SK-N-SH treated with all-trans-retinoic acid at 6 μM for 48 hours (cell line): ENCODE measurements at regions not wholly inside any gene's neighbourhood (a gene's known extent, or its start where the extent isn't known, plus 50 kb on each side); places are given as distances from the start of the nearest gene placed in this dataset.

Experiments used
- BACH2 ChIP-seq: fragments of 250-450 bp; sonication (Bioruptor Pico); IDR thresholded peaks from 2 replicates; pipeline ENCODE4 v1.9.0; 2021; ENCODE audit warnings: mild to moderate bottlenecking, borderline replicate concordance
- GLIS3 ChIP-seq: fragments of 250-450 bp; sonication (Bioruptor Pico); IDR thresholded peaks from 2 replicates; pipeline ENCODE4 v1.5.0; 2020; ENCODE audit warnings: mild to moderate bottlenecking, moderate library complexity
- ISL1 ChIP-seq: fragments of 250-450 bp; sonication (Bioruptor Pico); IDR thresholded peaks from 2 replicates; pipeline ENCODE4 v2.1.2; 2022; ENCODE audit warnings: mild to moderate bottlenecking, moderate library complexity
- PATZ1 ChIP-seq: fragments of 250-450 bp; sonication (Bioruptor Pico); IDR thresholded peaks from 2 replicates; pipeline ENCODE4 v1.8.0; 2020; ENCODE audit warnings: mild to moderate bottlenecking, moderate library complexity, borderline replicate concordance
- PPARA ChIP-seq: fragments of 250-450 bp; sonication (Bioruptor Pico); IDR thresholded peaks from 2 replicates; pipeline ENCODE4 v1.5.0; 2020; ENCODE audit warnings: mild to moderate bottlenecking, borderline replicate concordance
- RARB ChIP-seq: fragments of 250-450 bp; sonication (Bioruptor Pico); IDR thresholded peaks from 2 replicates; pipeline ENCODE4 v1.8.0; 2021; ENCODE audit warnings: mild to moderate bottlenecking, moderate library complexity
- SNAI2 ChIP-seq: fragments of 250-450 bp; sonication (Bioruptor Pico); IDR thresholded peaks from 2 replicates; pipeline ENCODE4 v1.5.0; 2020; ENCODE audit warnings: mild to moderate bottlenecking, moderate library complexity
- ZC3H10 ChIP-seq: fragments of 250-450 bp; sonication (Bioruptor Pico); IDR thresholded peaks from 2 replicates; pipeline ENCODE4 v1.5.1; 2021; ENCODE audit warnings: mild to moderate bottlenecking, moderate library complexity
- ZNF70 ChIP-seq: fragments of 450-650 bp; formaldehyde crosslinking; IDR thresholded peaks from 2 replicates; pipeline ENCODE4 v1.5.0; 2020; ENCODE audit warnings: mild to moderate bottlenecking, moderate library complexity
- ZNF8 ChIP-seq: fragments of 450-650 bp; formaldehyde crosslinking; IDR thresholded peaks from 2 replicates; pipeline ENCODE4 v1.5.0; 2020; ENCODE audit warnings: mild to moderate bottlenecking, moderate library complexity
- TF ChIP-seq, protein P1 (sequence below): fragments of 250-450 bp; sonication (Bioruptor Pico); IDR thresholded peaks from 2 replicates; pipeline ENCODE4 v1.5.0; 2020; ENCODE audit warnings: mild to moderate bottlenecking, moderate library complexity
- TF ChIP-seq, protein P2 (sequence below): fragments of 250-450 bp; sonication (Bioruptor Pico); IDR thresholded peaks from 2 replicates; pipeline ENCODE4 v1.5.1; 2021; ENCODE audit warnings: mild to moderate bottlenecking, moderate library complexity
- TF ChIP-seq, protein P3 (sequence below): fragments of 250-450 bp; sonication (Bioruptor Pico); IDR thresholded peaks from 2 replicates; pipeline ENCODE4 v1.5.1; 2020; ENCODE audit warnings: low read depth, mild to moderate bottlenecking, moderate library complexity
- TF ChIP-seq, protein P4 (sequence below): fragments of 250-450 bp; sonication (Bioruptor Pico); IDR thresholded peaks from 2 replicates; pipeline ENCODE4 v1.8.0; 2021; ENCODE audit warnings: low read depth, mild to moderate bottlenecking, moderate library complexity, borderline replicate concordance

DNA sequence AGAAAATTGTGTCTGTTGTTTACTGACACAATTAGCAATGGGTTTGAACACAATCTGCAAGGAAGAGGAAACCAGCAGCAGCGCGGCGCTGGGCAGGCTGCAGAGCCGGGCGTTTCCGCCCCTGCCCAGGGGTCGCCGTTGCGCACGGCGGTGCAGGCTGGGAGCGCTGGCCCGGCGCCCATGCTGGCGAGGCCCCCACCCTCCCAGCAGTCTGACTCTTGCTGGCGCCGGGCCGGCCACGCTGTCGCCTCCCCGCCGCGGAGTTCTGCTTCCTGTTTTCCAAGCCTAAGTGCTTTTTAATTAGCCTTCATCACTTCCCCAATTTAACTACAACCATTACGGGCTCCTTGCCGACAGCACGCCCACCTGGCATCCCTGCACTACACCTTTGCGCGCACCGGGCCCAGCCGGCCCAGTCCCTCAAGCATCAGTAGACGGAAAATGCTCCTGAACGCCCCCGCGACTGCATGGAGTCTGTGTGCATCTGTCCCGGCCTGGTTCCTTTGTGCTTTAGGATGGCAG lies 212.1 kb downstream of the GXYLT1 start:
- 0 out of 2 replicates have a peak, but pooled peaks have one; percentile 34 for TF ChIP-seq PATZ1 (CRISPR knock-in tag)
- TF ChIP-seq GLIS3 = no peak
- TF ChIP-seq, protein P1, sequence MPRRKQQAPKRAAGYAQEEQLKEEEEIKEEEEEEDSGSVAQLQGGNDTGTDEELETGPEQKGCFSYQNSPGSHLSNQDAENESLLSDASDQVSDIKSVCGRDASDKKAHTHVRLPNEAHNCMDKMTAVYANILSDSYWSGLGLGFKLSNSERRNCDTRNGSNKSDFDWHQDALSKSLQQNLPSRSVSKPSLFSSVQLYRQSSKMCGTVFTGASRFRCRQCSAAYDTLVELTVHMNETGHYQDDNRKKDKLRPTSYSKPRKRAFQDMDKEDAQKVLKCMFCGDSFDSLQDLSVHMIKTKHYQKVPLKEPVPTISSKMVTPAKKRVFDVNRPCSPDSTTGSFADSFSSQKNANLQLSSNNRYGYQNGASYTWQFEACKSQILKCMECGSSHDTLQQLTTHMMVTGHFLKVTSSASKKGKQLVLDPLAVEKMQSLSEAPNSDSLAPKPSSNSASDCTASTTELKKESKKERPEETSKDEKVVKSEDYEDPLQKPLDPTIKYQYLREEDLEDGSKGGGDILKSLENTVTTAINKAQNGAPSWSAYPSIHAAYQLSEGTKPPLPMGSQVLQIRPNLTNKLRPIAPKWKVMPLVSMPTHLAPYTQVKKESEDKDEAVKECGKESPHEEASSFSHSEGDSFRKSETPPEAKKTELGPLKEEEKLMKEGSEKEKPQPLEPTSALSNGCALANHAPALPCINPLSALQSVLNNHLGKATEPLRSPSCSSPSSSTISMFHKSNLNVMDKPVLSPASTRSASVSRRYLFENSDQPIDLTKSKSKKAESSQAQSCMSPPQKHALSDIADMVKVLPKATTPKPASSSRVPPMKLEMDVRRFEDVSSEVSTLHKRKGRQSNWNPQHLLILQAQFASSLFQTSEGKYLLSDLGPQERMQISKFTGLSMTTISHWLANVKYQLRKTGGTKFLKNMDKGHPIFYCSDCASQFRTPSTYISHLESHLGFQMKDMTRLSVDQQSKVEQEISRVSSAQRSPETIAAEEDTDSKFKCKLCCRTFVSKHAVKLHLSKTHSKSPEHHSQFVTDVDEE (CRISPR knock-in tag) = peak; percentile 69; the same call in 1 of the 2 replicates
- TF ChIP-seq, protein P2, sequence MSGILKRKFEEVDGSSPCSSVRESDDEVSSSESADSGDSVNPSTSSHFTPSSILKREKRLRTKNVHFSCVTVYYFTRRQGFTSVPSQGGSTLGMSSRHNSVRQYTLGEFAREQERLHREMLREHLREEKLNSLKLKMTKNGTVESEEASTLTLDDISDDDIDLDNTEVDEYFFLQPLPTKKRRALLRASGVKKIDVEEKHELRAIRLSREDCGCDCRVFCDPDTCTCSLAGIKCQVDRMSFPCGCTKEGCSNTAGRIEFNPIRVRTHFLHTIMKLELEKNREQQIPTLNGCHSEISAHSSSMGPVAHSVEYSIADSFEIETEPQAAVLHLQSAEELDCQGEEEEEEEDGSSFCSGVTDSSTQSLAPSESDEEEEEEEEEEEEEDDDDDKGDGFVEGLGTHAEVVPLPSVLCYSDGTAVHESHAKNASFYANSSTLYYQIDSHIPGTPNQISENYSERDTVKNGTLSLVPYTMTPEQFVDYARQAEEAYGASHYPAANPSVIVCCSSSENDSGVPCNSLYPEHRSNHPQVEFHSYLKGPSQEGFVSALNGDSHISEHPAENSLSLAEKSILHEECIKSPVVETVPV (CRISPR knock-in tag) = no peak
- TF ChIP-seq, protein P3, sequence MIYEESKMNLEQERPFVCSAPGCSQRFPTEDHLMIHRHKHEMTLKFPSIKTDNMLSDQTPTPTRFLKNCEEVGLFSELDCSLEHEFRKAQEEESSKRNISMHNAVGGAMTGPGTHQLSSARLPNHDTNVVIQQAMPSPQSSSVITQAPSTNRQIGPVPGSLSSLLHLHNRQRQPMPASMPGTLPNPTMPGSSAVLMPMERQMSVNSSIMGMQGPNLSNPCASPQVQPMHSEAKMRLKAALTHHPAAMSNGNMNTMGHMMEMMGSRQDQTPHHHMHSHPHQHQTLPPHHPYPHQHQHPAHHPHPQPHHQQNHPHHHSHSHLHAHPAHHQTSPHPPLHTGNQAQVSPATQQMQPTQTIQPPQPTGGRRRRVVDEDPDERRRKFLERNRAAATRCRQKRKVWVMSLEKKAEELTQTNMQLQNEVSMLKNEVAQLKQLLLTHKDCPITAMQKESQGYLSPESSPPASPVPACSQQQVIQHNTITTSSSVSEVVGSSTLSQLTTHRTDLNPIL (CRISPR knock-in tag) = no peak
- no peak for TF ChIP-seq SNAI2
- peak; percentile 56 for TF ChIP-seq ISL1
- TF ChIP-seq ZNF8 (CRISPR knock-in tag) = no peak
- no peak for TF ChIP-seq ZNF70 (CRISPR knock-in tag)
- TF ChIP-seq ZC3H10 (CRISPR knock-in tag) = no peak
- TF ChIP-seq RARB (CRISPR knock-in tag) = no peak
- TF ChIP-seq, protein P4, sequence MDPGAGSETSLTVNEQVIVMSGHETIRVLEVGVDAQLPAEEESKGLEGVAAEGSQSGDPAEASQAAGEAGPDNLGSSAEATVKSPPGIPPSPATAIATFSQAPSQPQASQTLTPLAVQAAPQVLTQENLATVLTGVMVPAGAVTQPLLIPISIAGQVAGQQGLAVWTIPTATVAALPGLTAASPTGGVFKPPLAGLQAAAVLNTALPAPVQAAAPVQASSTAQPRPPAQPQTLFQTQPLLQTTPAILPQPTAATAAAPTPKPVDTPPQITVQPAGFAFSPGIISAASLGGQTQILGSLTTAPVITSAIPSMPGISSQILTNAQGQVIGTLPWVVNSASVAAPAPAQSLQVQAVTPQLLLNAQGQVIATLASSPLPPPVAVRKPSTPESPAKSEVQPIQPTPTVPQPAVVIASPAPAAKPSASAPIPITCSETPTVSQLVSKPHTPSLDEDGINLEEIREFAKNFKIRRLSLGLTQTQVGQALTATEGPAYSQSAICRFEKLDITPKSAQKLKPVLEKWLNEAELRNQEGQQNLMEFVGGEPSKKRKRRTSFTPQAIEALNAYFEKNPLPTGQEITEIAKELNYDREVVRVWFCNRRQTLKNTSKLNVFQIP = no peak
- no peak for TF ChIP-seq PPARA (CRISPR knock-in tag)
- TF ChIP-seq BACH2 = no peak
